SK-N-SH treated with all-trans-retinoic acid at 6 μM for 48 hours (cell line): ENCODE measurements at regions not wholly inside any gene's neighbourhood (a gene's known extent, or its start where the extent isn't known, plus 50 kb on each side); places are given as distances from the start of the nearest gene placed in this dataset.

ENCODE experiments used
- ARNTL ChIP-seq: fragments of 450-650 bp; formaldehyde crosslinking; IDR thresholded peaks from 2 replicates; pipeline ENCODE4 v1.5.0; 2020; ENCODE audit warnings: low read depth, mild to moderate bottlenecking, moderate library complexity, borderline replicate concordance
- BACH2 ChIP-seq: fragments of 250-450 bp; sonication (Bioruptor Pico); IDR thresholded peaks from 2 replicates; pipeline ENCODE4 v1.9.0; 2021; ENCODE audit warnings: mild to moderate bottlenecking, borderline replicate concordance
- CSDC2 ChIP-seq: fragments of 250-450 bp; sonication (Bioruptor Pico); IDR thresholded peaks from 2 replicates; pipeline ENCODE4 v1.5.0; 2020; ENCODE audit warnings: mild to moderate bottlenecking, moderate library complexity
- CSRNP3 ChIP-seq: fragments of 250-450 bp; sonication (Bioruptor Pico); IDR thresholded peaks from 2 replicates; pipeline ENCODE4 v1.5.1; 2021; ENCODE audit warnings: mild to moderate bottlenecking, moderate library complexity
- GLIS3 ChIP-seq: fragments of 250-450 bp; sonication (Bioruptor Pico); IDR thresholded peaks from 2 replicates; pipeline ENCODE4 v1.5.0; 2020; ENCODE audit warnings: mild to moderate bottlenecking, moderate library complexity
- ISL1 ChIP-seq: fragments of 250-450 bp; sonication (Bioruptor Pico); IDR thresholded peaks from 2 replicates; pipeline ENCODE4 v2.1.2; 2022; ENCODE audit warnings: mild to moderate bottlenecking, moderate library complexity
- RARB ChIP-seq: fragments of 250-450 bp; sonication (Bioruptor Pico); IDR thresholded peaks from 2 replicates; pipeline ENCODE4 v1.8.0; 2021; ENCODE audit warnings: mild to moderate bottlenecking, moderate library complexity
- TSHZ2 ChIP-seq: fragments of 250-450 bp; sonication (Bioruptor Pico); IDR thresholded peaks from 2 replicates; pipeline ENCODE4 v1.5.0; 2020; ENCODE audit warnings: mild to moderate bottlenecking, moderate library complexity
- ZFP3 ChIP-seq: fragments of 250-450 bp; sonication (Bioruptor Pico); IDR thresholded peaks from 2 replicates; pipeline ENCODE4 v1.5.0; 2020; ENCODE audit warnings: mild to moderate bottlenecking, moderate library complexity
- ZFP30 ChIP-seq: fragments of 450-650 bp; formaldehyde crosslinking; IDR thresholded peaks from 2 replicates; pipeline ENCODE4 v1.5.0; 2022; ENCODE audit warnings: mild to moderate bottlenecking, moderate library complexity
- ZNF565 ChIP-seq: fragments of 450-650 bp; formaldehyde crosslinking; conservative IDR thresholded peaks from 2 replicates; pipeline ENCODE4 v1.5.0; 2020; ENCODE audit warnings: low read depth, mild to moderate bottlenecking, moderate library complexity
- TF ChIP-seq, protein P1 (sequence below): fragments of 250-450 bp; sonication (Bioruptor Pico); IDR thresholded peaks from 2 replicates; pipeline ENCODE4 v1.5.1; 2020; ENCODE audit warnings: low read depth, mild to moderate bottlenecking, moderate library complexity

GRCh38 chr7:67743501-67743900 lies 746.9 kb downstream of the TYW1 start:
- TF ChIP-seq ZFP3 (CRISPR knock-in tag) (no peak), BACH2 (CRISPR knock-in tag) (no peak), CSRNP3 (no peak), ARNTL (CRISPR knock-in tag) (no peak), ZFP30 (CRISPR knock-in tag) (no peak), ISL1 (CRISPR knock-in tag) (no peak), RARB (CRISPR knock-in tag) (no peak), TSHZ2 (no peak), CSDC2 (no peak), ZNF565 (CRISPR knock-in tag) (no peak), GLIS3 (CRISPR knock-in tag) (no peak)
- TF ChIP-seq, protein P1, sequence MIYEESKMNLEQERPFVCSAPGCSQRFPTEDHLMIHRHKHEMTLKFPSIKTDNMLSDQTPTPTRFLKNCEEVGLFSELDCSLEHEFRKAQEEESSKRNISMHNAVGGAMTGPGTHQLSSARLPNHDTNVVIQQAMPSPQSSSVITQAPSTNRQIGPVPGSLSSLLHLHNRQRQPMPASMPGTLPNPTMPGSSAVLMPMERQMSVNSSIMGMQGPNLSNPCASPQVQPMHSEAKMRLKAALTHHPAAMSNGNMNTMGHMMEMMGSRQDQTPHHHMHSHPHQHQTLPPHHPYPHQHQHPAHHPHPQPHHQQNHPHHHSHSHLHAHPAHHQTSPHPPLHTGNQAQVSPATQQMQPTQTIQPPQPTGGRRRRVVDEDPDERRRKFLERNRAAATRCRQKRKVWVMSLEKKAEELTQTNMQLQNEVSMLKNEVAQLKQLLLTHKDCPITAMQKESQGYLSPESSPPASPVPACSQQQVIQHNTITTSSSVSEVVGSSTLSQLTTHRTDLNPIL (CRISPR knock-in tag), result no peak
